ENCODE measurements at regions not wholly inside any gene's neighbourhood (a gene's known extent, or its start where the extent isn't known, plus 50 kb on each side); places are given as distances from the start of the nearest gene placed in this dataset.
"Not testable (repeated sequence)": the region's sequence is repeated elsewhere in the genome, so short reads cannot be mapped to it uniquely, and the experiment has no call there.

DNA sequence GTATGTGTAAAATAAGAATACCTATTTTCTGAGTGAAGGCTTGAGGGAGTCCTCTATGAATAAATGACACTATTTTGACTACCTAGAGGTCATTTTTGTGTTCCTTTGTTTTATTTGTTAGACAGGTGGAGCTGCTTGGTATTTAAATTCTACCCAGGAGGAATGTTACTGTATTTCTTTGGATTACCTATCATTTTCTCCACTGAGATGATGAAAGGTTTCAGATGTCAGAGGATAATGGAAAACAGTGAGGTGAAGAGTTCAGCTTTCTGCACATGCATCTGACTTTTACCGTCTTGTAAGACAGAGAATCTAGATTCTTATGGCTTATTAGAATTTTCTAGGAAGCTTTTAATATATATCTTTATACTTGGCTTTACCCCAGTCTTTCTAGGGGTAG is 689.8 kb upstream of the NXPH2 start:
- DNase-seq (ENCODE audit: extremely low read depth, low read depth), result no peak

GRCh38 chr2:139465789-139466188 is 685.6 kb upstream of the NXPH2 start:
- DNase-seq (ENCODE audit: extremely low read depth, low read depth), result no peak

DNA sequence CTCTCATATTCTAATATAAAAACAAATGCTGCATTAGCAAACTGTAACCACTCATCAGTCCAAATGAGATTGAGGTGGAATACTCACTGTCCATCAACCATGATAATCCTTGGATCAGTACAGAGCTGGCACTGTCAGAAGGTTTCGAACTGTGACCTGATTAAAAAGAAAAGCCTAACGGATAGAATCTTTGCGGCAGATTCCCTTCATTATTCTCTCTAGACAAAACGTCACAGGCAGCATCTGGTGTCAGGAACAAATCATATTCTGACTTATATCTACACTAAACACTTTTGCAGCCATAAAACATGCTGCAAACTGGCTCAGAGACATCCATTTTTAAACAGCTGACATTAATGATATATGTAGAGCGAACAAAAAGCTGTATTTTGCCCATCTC is 677.7 kb upstream of the NXPH2 start:
- DNase-seq (ENCODE audit: extremely low read depth, low read depth), result no peak

DNA sequence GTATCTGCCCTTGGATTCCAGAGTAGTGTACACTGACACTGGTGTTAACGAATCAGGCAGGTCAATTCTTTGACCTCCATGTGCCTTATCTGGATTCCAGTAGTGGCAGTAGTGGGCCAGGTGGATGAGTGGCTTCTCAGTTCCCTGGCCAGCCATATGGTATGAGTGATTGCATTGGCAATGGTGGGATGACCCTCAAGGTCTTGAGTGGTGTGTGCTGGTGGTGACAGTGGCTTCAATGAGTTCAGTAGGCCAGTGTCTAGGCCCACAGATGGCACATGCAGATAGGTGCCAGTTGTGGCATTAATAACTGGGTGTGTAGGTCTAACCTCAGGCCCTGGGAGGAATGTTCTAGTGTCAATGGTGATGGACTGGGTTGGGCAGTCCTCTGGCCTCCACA is 674.1 kb upstream of the NXPH2 start:
- DNase-seq (ENCODE audit: extremely low read depth, low read depth), result no peak

DNA sequence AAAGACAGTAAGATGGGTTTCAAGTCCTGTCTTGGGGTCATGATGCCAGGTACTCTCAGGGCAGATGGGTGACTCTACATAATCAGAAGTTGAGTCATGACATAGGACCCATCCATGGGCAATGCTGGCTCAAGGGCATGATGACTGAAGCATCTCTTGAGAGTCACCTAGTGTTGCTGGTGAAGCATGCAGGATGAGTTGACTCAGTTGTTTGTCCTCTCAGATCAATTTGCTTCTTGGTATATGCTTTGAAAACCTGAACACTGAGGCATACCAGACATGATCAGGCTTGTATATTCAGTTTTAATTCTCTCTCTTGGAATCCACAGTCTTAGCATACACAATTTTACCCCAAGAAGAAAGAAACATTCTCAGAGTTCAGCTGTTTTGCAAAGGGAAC is 658.9 kb upstream of the NXPH2 start:
- no peak for DNase-seq (ENCODE audit: extremely low read depth, low read depth)

DNA sequence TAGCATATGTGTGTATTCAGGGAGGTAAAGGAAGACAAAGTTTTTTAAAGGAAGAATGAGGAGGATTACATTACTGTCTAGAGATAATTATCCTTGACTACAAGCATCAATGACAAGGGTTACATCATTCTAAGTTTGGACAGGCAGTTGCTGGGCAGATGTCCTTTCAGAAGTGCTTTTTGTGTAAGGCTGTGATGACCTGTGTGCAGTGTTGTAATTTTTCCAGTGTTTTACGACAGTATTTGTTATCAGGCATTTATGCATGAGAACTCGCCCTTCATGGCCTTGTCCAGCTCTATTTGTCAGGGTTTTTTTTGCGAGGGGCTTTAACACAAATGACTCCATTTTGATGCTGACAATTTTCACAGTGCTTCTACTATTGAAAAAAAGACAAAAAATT is 658.3 kb upstream of the NXPH2 start:
- DNase-seq (ENCODE audit: extremely low read depth, low read depth), result no peak

- DNase-seq (ENCODE audit: extremely low read depth, low read depth), result no peak
Measured at GRCh38 chr2:139427164-139427563, 647.0 kb upstream of the NXPH2 start.

- DNase-seq (ENCODE audit: extremely low read depth, low read depth), result no peak
Measured at GRCh38 chr2:139424101-139424500, 643.9 kb upstream of the NXPH2 start.

GRCh38 chr2:139411236-139411635 is 631.0 kb upstream of the NXPH2 start:
- no peak for DNase-seq (ENCODE audit: extremely low read depth, low read depth)

- DNase-seq (ENCODE audit: extremely low read depth, low read depth), result not testable (repeated sequence)
Measured at GRCh38 chr2:139410833-139411174, 630.6 kb upstream of the NXPH2 start.

- DNase-seq (ENCODE audit: extremely low read depth, low read depth), result not testable (repeated sequence)
Measured at GRCh38 chr2:139410147-139410832, 630.1 kb upstream of the NXPH2 start.

DNA sequence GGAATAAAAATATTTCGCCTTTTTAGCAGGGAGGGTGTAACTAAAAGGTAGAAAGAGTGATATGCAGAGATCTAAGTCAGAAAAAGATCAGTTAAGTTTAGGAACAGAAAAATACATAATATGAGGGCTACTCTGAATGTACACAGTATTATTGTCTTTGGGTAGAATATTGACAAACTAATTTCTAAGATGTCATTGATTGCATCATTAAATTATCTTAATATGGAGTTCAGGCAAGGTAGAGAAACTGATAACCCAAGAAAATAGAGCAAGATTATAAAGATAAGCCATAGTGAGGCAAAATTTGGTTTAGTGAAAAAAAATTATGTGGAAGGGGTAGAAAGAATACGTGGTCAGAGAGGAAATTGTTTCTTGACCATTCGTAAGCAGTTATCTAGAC is 629.0 kb upstream of the NXPH2 start:
- DNase-seq (ENCODE audit: extremely low read depth, low read depth), result no peak

DNA sequence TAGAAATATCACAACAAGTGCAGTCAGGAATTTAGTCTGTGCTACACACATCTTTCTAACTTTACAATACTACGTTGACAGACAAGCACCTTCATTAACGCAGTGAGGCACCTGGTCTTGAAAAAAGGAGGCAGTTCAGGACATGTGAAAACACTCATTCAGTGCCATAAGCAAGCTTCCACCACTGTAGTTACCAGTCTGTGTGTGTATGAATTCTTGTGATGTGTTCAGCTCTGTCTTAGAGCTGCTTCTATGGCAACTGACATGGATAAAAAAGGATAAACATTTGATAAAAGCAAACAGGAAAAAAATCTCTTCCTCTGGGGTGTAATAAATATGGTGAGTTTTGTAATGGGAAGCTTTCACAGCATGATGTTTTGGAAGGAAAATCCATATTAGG is 623.8 kb upstream of the NXPH2 start:
- DNase-seq (ENCODE audit: extremely low read depth, low read depth), result no peak

DNA sequence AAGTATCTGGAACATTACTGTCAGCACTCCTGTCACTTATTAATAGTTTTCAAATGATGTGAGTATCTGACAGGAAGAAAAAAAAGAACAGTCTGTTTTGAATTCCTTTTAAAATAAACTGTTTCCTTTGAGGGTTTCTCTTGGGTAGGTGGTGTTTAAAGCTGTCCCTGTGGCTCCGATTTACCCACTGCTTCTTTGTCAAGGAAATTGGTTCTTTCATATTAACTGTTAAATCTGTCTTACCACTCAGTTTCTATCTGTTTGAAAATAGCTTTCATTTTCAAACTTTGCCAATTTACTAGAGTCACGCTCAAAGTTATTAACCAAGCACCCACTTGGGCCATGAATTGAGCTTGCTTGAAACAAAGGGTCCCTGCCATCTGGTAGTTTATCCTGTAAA is 614.6 kb upstream of the NXPH2 start:
- DNase-seq (ENCODE audit: extremely low read depth, low read depth), result no peak

DNA sequence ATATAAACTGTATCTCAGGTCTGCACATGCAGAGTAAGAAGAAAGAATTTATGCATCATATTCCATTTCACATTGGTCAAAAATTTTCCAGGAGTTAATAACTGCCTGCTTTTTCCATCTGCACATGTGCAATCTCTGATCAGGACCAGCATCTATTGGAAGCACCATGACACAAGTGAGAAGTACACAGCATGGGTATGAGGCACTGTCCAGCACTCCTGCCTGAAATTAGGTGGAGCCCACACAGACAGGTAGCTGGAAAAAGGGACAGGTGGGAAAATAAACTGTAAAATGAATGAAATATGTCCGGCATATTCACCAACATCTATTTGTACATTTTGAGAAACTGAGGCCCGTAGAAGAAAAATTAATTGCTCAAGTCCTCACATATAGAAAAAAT is 609.2 kb upstream of the NXPH2 start:
- DNase-seq (ENCODE audit: extremely low read depth, low read depth), result no peak

DNA sequence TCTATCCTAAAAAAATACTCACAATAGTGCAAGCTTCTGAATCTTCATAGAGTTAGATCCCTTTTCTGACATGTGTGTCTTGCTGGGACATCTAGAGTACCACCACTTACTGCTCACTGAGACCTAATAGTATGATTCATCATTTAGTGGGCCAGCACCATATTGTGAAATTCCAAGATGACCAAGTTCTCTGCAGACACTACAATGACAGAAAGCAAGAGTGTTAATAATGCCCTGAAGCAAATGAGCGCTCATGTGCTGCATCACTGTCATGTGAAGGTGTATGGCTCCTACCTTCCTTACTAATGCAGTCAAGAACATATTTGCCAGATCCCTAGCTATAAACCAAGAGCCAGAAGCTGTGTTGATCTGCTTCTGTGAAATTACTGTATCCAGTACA is 606.2 kb upstream of the NXPH2 start:
- DNase-seq (ENCODE audit: extremely low read depth, low read depth), result no peak

GRCh38 chr2:139383532-139383931 is 603.3 kb upstream of the NXPH2 start:
- no peak for DNase-seq (ENCODE audit: extremely low read depth, low read depth)

- no peak for DNase-seq (ENCODE audit: extremely low read depth, low read depth)
Measured at GRCh38 chr2:139380051-139380450, 599.9 kb upstream of the NXPH2 start.

DNA sequence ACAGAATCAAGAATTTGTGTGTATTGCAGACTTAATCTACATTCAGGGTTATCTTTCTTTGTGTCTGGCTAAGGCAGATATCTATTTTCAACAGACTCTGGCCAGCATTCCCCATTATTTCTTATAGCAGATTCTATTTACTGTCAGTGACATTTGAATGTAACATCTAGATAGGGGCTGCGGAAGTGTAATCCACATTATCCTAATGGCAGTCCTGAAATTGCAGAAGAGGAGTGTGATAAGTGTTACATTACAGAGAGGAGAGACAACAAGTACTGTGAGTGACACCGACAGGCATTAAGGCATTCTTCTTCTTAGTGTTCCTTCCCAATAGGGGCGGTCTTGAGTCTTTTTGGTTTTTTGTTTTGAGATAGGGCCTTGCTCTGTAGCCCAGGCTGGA is 598.2 kb upstream of the NXPH2 start:
- no peak for DNase-seq (ENCODE audit: extremely low read depth, low read depth)

- no peak for DNase-seq (ENCODE audit: extremely low read depth, low read depth)
Measured at GRCh38 chr2:139374296-139374850, 594.2 kb upstream of the NXPH2 start.

DNA sequence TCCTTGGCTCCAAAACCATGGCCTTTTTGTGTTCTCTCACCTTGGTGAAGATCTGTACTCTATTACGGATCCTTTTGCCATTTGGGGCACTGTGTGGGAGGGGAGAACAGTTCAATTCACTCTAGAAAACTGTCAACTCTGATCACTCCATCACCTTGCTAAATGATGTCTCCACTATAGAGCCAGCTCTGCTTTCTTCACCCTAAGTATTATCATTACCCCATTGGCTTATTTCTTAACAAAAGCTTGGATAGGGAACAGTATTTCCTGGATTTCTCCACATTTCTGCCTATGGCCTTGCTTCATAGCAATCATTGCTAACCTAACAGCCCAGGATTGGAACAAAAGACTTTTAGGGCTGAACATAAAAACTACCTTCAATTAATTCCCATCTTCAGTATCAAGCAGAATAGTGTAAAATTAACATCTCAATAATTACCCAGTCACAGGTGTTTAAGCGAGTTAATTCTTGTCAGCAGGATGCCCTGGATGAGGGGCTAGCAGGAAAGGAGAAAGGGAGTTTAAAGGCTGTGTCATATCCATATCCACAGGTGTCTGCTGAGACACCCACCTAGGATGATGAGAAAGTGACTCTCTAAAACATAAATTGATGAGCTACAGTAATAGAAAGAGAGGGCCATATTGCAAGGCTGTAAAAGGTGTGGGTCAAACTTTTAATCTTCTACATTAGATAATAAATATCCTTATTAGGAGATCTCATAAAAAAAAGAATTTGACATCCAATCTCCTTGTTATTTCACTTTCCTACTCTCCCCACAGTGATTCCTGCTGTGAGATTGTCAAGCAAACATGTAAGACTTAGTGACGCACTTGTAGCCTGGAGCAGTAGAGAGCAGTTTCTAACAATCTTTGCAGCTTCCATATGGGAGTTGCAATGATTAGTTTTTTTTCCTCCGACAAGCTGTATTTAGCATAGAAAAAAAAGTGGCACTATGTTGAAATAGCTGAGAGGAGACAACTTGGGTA is 589.5 kb upstream of the NXPH2 start:
- no peak for DNase-seq (ENCODE audit: extremely low read depth, low read depth)

DNA sequence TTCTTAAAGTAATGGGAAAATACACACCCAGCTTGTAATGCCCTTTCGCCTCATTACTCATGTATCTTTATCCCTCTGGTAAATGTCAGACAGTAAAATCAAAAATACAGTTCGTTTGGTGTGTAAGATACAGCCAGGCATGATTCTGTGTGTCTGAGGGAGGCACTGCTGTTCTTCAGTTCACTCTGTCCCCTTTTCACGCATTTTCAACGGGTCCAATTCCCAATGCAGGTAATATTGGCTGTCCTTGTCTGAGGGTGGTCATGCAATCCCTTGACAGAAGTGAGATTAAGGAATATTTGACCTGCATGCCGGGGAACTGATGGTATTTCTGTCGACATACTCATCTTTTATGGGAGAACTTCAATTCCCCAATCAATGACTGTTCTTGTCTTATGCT is 587.2 kb upstream of the NXPH2 start:
- DNase-seq (ENCODE audit: extremely low read depth, low read depth), result no peak

Measured in NCI-H460 (cell line).